ENCODE measurements at regions not wholly inside any gene's neighbourhood (a gene's known extent, or its start where the extent isn't known, plus 50 kb on each side); places are given as distances from the start of the nearest gene placed in this dataset.

GRCh38 chr1:215507119-215507518, 60.0 kb upstream of the KCTD3 start:
- Mint-ChIP-seq H3K4me1 (no peaks in the 10 kb centered on the region), H3K27me3 (ENCODE audit: insufficient read depth) (no peaks in the 10 kb centered on the region), H3K4me3 (no peak overlapping the region), H3K36me3 (ENCODE audit: low read depth) (no peaks in the 10 kb centered on the region), H3K9me3 (peaks cover 18% of the 10 kb centered on the region), H3K27ac (no peak overlapping the region)
- Histone ChIP-seq H3K36me3 (ENCODE audit: control insufficient read depth, insufficient read depth, low read length) (no peaks in the 10 kb centered on the region), H3K9ac (ENCODE audit: extremely low read depth, low read length, poor library complexity, severe bottlenecking) (no peak overlapping the region), H3K9me3 (ENCODE audit: control insufficient read depth, low read length) (peaks cover 5% of the 10 kb centered on the region), H3K4me1 (ENCODE audit: control insufficient read depth, insufficient read depth, low read length) (no peaks in the 10 kb centered on the region), H3K4me3 (ENCODE audit: low read length) (no peak overlapping the region), H3K27me3 (ENCODE audit: control insufficient read depth, insufficient read depth, low read length, poor library complexity, severe bottlenecking) (no peaks in the 10 kb centered on the region), H3K27ac (ENCODE audit: low read depth, low read length) (no peak overlapping the region)
- no peak for DNase-seq
- TF ChIP-seq CTCF (conservative IDR thresholded peaks at IDR 0.05) = no peak
- WGBS, 2 experiments (ENCODE audit: insufficient coverage in 1 of 2, insufficient read length in 1 of 2) = no CpG with 5 or more reads among the region's 1 CpG

- Histone ChIP-seq H3K4me3 (ENCODE audit: low read length) (no peak overlapping the region), H3K9ac (ENCODE audit: extremely low read depth, low read length, poor library complexity, severe bottlenecking) (no peak overlapping the region), H3K9me3 (ENCODE audit: control insufficient read depth, low read length) (peaks cover 5% of the 10 kb centered on the region), H3K4me1 (ENCODE audit: control insufficient read depth, insufficient read depth, low read length) (no peaks in the 10 kb centered on the region), H3K27me3 (ENCODE audit: control insufficient read depth, insufficient read depth, low read length, poor library complexity, severe bottlenecking) (no peaks in the 10 kb centered on the region), H3K27ac (ENCODE audit: low read depth, low read length) (no peak overlapping the region), H3K36me3 (ENCODE audit: control insufficient read depth, insufficient read depth, low read length) (no peaks in the 10 kb centered on the region)
- 80 to 87% methylated on average over 1 of the region's 3 CpGs for WGBS, 2 experiments (ENCODE audit: insufficient coverage in 1 of 2, insufficient read length in 1 of 2)
- Mint-ChIP-seq H3K4me1 (no peaks in the 10 kb centered on the region), H3K36me3 (ENCODE audit: low read depth) (no peaks in the 10 kb centered on the region), H3K27me3 (ENCODE audit: insufficient read depth) (no peaks in the 10 kb centered on the region), H3K4me3 (no peak overlapping the region), H3K9me3 (peaks cover 18% of the 10 kb centered on the region), H3K27ac (no peak overlapping the region)
- no peak for DNase-seq
- no peak for TF ChIP-seq CTCF (conservative IDR thresholded peaks at IDR 0.05)
Observed at GRCh38 chr1:215508311-215508710, 58.8 kb upstream of the KCTD3 start.

Data from endodermal cell (in vitro differentiated cells).